B cell (primary cell): ENCODE measurements at regions not wholly inside any gene's neighbourhood (a gene's known extent, or its start where the extent isn't known, plus 50 kb on each side); places are given as distances from the start of the nearest gene placed in this dataset.

Source experiments
- ATAC-seq: fragments of 200-7000 bp; cut with Tn5 transposase; one replicate; pipeline ENCODE4 v1.10.0; 2021; ENCODE audit warnings: low read depth, mild to moderate bottlenecking, moderate number of reproducible peaks, moderate library complexity
- CTCF ChIA-PET: fragments of 350-600 bp; sonication (Branson Sonifier 250); formaldehyde crosslinking; loops from one replicate; lab custom pipeline; 2021; ENCODE audit warnings: antibody characterized with exemption, inconsistent platforms; lab: Charles Lee
- POLR2A ChIA-PET: fragments of 350-600 bp; sonication (Branson Sonifier 250); formaldehyde crosslinking; loops from one replicate; lab custom pipeline; 2021; ENCODE audit warnings: antibody characterized with exemption; lab: Charles Lee
- DNase-seq: peaks from one replicate; pipeline ENCODE4 v3.0.0; 2013
- H2AFZ ChIP-seq: 2 replicates; pipeline ENCODE4 v1.6.1; 2012; ENCODE audit warnings: mild to moderate bottlenecking, low read depth, low read length; ENCODE audit not compliant: insufficient read depth, poor library complexity, severe bottlenecking
- H3K27ac ChIP-seq, 2 donors: 1 replicate in 1 of 2; 2 replicates in 1 of 2; pipeline ENCODE4 v1.5.1; 2012 to 2013; ENCODE audit warnings: low read length in 2 of 2, mild to moderate bottlenecking in 2 of 2, moderate library complexity in 1 of 2
- H3K27me3 ChIP-seq, 4 experiments: fragments of 200-600 bp in 1 of 4; sonication (generic) in 1 of 4; replicated peaks in 1 of 4; 1 replicate in 2 of 4; 2 replicates in 2 of 4; pipeline versions ENCODE4 v1.6.1 to v1.7.0; 2013 to 2016; ENCODE audit warnings: low read length in 3 of 4, mild to moderate bottlenecking in 2 of 4, mixed read lengths in 1 of 4, moderate library complexity in 1 of 4; ENCODE audit not compliant: insufficient read depth in 4 of 4, control insufficient read depth in 3 of 4; ENCODE audit errors: control extremely low read depth in 1 of 4
- H3K36me3 ChIP-seq, 2 experiments: replicated peaks in 1 of 2; 1 replicate in 1 of 2; 2 replicates in 1 of 2; pipeline versions ENCODE4 v1.6.1 to v1.7.1; 2013; ENCODE audit warnings: low read length in 1 of 2; ENCODE audit not compliant: insufficient read depth in 2 of 2, control insufficient read depth in 1 of 2; ENCODE audit errors: control extremely low read depth in 1 of 2, extremely low read depth in 1 of 2
- H3K4me1 ChIP-seq, 2 donors: fragments of 200-600 bp in 1 of 2; sonication (generic) in 1 of 2; 1 replicate in 1 of 2; 2 replicates in 1 of 2; pipeline versions ENCODE4 v1.5.1 to v1.6.1; 2013 to 2017; ENCODE audit warnings: low read length in 2 of 2; ENCODE audit not compliant: control insufficient read depth in 2 of 2, insufficient read depth in 2 of 2
- H3K4me2 ChIP-seq: replicated peaks from 2 replicates; pipeline ENCODE3; 2012; ENCODE audit warnings: mild to moderate bottlenecking, low read depth, low read length; ENCODE audit not compliant: poor library complexity, severe bottlenecking
- H3K4me3 ChIP-seq, 5 experiments: fragments of 200-600 bp in 1 of 5; sonication (generic) in 1 of 5; 1 replicate in 3 of 5; 2 replicates in 2 of 5; pipeline versions ENCODE4 v1.5.1 to v1.7.0; 2011 to 2016; ENCODE audit warnings: low read length in 4 of 5, mild to moderate bottlenecking in 4 of 5, low read depth in 2 of 5, control low read depth in 1 of 5, moderate library complexity in 1 of 5; ENCODE audit not compliant: insufficient read depth in 1 of 5; ENCODE audit errors: control extremely low read depth in 1 of 5, extremely low read depth in 1 of 5
- H3K79me2 ChIP-seq: fragments of 200-600 bp; sonication (generic); one replicate; pipeline ENCODE4 v1.6.0; 2016; ENCODE audit warnings: low read length; ENCODE audit not compliant: control insufficient read depth, insufficient read depth
- H3K9ac ChIP-seq: fragments of 200-600 bp; sonication (generic); 2 replicates; pipeline ENCODE4 v1.6.1; 2017; ENCODE audit warnings: mild to moderate bottlenecking, low read length, moderate library complexity
- H3K9me3 ChIP-seq, 3 donors: one replicate each; pipeline versions ENCODE4 v1.6.1 to v1.7.1; 2013; ENCODE audit warnings: low read length in 2 of 3; ENCODE audit not compliant: control insufficient read depth in 2 of 3, insufficient read depth in 1 of 3; ENCODE audit errors: control extremely low read depth in 1 of 3
- H4K20me1 ChIP-seq: 2 replicates; pipeline ENCODE4 v1.6.0; 2012; ENCODE audit warnings: mild to moderate bottlenecking, low read length; ENCODE audit not compliant: insufficient read depth, control insufficient read depth, poor library complexity, severe bottlenecking
- H3K27ac Mint-ChIP-seq: one replicate; pipeline ENCODE4 v1.8.0; 2021; ENCODE audit warnings: mixed read lengths
- H3K27me3 Mint-ChIP-seq: one replicate; pipeline ENCODE4 v1.8.0; 2021; ENCODE audit warnings: mixed read lengths
- H3K4me1 Mint-ChIP-seq: one replicate; pipeline ENCODE4 v1.8.0; 2021; ENCODE audit warnings: mixed read lengths
- H3K4me3 Mint-ChIP-seq: one replicate; pipeline ENCODE4 v1.8.0; 2021; ENCODE audit warnings: mixed read lengths
- H3K9me3 Mint-ChIP-seq: one replicate; pipeline ENCODE4 v1.8.0; 2022; ENCODE audit warnings: mixed read lengths; ENCODE audit not compliant: insufficient read depth
- EZH2 ChIP-seq: IDR thresholded peaks from 2 replicates; pipeline ENCODE4 v1.6.1; 2012; ENCODE audit warnings: borderline replicate concordance, low read depth, mild to moderate bottlenecking, moderate library complexity, low read length; ENCODE audit not compliant: insufficient read depth, poor library complexity, severe bottlenecking
- WGBS: methylation state at CpG from one replicate; pipeline ENCODE4 v1.1.5; 2013; ENCODE audit warnings: missing lambda C conversion rate; ENCODE audit not compliant: insufficient coverage; 5-methylcytosine and 5-hydroxymethylcytosine counted together
- intact Hi-C: fragments of 100-400 bp; cut with micrococcal nuclease; formaldehyde crosslinking; loops from one replicate; pipeline ENCODE4 v1.10.0; 2022
- TF ChIP-seq, protein P1 (sequence below): fragments of 200-600 bp; IDR thresholded peaks from one replicate; pipeline ENCODE4 v1.8.0; 2022; ENCODE audit warnings: antibody characterized with exemption, mild to moderate bottlenecking

DNA sequence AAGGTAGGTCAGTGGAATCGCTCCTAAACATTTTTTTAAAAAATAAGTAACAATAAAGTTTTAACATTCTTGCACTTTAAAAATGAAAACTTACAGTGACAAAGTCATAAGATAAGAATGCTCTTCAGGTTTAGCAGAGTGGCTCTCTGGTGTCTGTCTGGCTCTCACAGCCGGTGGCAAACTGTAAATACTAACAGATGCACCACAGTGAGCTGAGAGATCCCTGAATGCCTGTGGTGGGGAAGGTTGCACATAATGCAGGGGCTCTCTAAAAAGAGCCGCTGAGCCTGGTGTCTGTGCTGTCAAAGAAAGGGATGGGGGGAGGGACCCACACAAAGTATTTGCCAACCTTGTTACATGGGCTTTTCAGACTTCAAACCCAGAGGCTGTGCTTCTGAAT is 498.3 kb downstream of the CCSER2 start:
- Mint-ChIP-seq H3K27me3 (peaks cover 2% of the 10 kb centered on the region), H3K4me3 (no peak overlapping the region), H3K27ac (no peak overlapping the region), H3K9me3 (no peaks in the 10 kb centered on the region), H3K4me1 (no peaks in the 10 kb centered on the region)
- POLR2A ChIA-PET: no interaction called here
- WGBS: 56% methylated on average over 1 of the region's 3 CpGs
- DNase-seq (no peak), ATAC-seq (no peak)
- Histone ChIP-seq H3K79me2 (no peaks in the 10 kb centered on the region), H4K20me1 (no peaks in the 10 kb centered on the region), H3K27ac (no peak overlapping the region), H3K9me3 (no peaks in the 10 kb centered on the region), H3K4me2 (no peak overlapping the region), H3K36me3 (no peaks in the 10 kb centered on the region), H3K9ac (no peak overlapping the region), H3K27me3 (no peaks in the 10 kb centered on the region), H2AFZ (no peak overlapping the region), H3K4me3 (no peak overlapping the region), H3K4me1 (no peaks in the 10 kb centered on the region)
- TF ChIP-seq, protein P1, sequence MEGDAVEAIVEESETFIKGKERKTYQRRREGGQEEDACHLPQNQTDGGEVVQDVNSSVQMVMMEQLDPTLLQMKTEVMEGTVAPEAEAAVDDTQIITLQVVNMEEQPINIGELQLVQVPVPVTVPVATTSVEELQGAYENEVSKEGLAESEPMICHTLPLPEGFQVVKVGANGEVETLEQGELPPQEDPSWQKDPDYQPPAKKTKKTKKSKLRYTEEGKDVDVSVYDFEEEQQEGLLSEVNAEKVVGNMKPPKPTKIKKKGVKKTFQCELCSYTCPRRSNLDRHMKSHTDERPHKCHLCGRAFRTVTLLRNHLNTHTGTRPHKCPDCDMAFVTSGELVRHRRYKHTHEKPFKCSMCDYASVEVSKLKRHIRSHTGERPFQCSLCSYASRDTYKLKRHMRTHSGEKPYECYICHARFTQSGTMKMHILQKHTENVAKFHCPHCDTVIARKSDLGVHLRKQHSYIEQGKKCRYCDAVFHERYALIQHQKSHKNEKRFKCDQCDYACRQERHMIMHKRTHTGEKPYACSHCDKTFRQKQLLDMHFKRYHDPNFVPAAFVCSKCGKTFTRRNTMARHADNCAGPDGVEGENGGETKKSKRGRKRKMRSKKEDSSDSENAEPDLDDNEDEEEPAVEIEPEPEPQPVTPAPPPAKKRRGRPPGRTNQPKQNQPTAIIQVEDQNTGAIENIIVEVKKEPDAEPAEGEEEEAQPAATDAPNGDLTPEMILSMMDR: no peak
- no peak for TF ChIP-seq EZH2
- CTCF ChIA-PET: no interaction called here
- intact Hi-C loops: no loop called here

DNA sequence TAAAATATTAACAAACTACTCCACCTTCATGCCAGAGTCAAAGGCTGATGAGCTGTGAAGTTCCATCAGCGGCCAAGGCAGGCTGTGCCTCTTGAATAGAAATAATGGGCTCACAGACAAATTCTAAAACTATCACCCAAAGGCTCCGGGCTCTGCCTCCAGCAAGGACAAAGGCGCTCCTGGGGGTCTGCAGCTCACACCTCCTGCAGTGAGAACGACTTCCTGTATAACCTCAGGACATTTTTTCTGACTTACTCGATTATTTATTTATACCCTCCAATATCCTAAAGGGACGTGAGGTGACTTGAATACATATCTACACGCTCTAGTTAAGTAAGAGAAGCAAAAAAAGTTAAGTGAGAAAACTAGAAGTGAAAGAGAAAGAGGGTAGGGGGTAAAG is 500.7 kb downstream of the CCSER2 start:
- H3K4me1 ChIP-seq: no peaks in the 10 kb centered on the region
- no peak overlapping the region for H3K27ac ChIP-seq
- no peak overlapping the region for H3K4me3 ChIP-seq
- DNase-seq: no peak
- H3K4me3 Mint-ChIP-seq: no peak overlapping the region
- no peak overlapping the region for H3K27ac Mint-ChIP-seq
- H3K79me2 ChIP-seq: no peaks in the 10 kb centered on the region
- no peak for ATAC-seq
- no peaks in the 10 kb centered on the region for H3K27me3 ChIP-seq
- TF ChIP-seq, protein P1: no peak
- no peak for TF ChIP-seq EZH2
- H3K27me3 Mint-ChIP-seq: peaks cover 2% of the 10 kb centered on the region
- CTCF ChIA-PET: no interaction called here
- no peak overlapping the region for H3K4me2 ChIP-seq
- H3K9ac ChIP-seq: no peak overlapping the region
- POLR2A ChIA-PET: no interaction called here
- 64% methylated on average over 2 of the region's 7 CpGs for WGBS
- H2AFZ ChIP-seq: no peak overlapping the region
- no peaks in the 10 kb centered on the region for H3K9me3 Mint-ChIP-seq
- H3K9me3 ChIP-seq: no peaks in the 10 kb centered on the region
- H3K4me1 Mint-ChIP-seq: no peaks in the 10 kb centered on the region
- H3K36me3 ChIP-seq: no peaks in the 10 kb centered on the region
- H4K20me1 ChIP-seq: no peaks in the 10 kb centered on the region
- intact Hi-C loops: no loop called here
